Skeletal muscle satellite cell (primary cell): ENCODE measurements at regions not wholly inside any gene's neighbourhood (a gene's known extent, or its start where the extent isn't known, plus 50 kb on each side); places are given as distances from the start of the nearest gene placed in this dataset.

Experiments used
- H3K27me3 ChIP-seq: 2 replicates; pipeline ENCODE4 v1.7.0; 2013; ENCODE audit warnings: low read length; ENCODE audit not compliant: control insufficient read depth, insufficient read depth
- H3K36me3 ChIP-seq: 2 replicates; pipeline ENCODE4 v1.7.0; 2013; ENCODE audit warnings: mild to moderate bottlenecking, control low read depth, low read length; ENCODE audit not compliant: insufficient read depth
- H3K4me1 ChIP-seq: 2 replicates; pipeline ENCODE4 v1.7.0; 2013; ENCODE audit warnings: low read length; ENCODE audit not compliant: control insufficient read depth, insufficient read depth
- H3K4me2 ChIP-seq: 2 replicates; pipeline ENCODE4 v1.7.0; 2013; ENCODE audit warnings: mild to moderate bottlenecking, low read length
- H3K4me3 ChIP-seq: 2 replicates; pipeline ENCODE4 v1.7.0; 2013; ENCODE audit warnings: low read length
- H3K9ac ChIP-seq: 2 replicates; pipeline ENCODE4 v1.7.0; 2013; ENCODE audit warnings: mild to moderate bottlenecking, low read depth, low read length, moderate library complexity
- H3K9me3 ChIP-seq: replicated peaks from 2 replicates; pipeline ENCODE4 v1.7.0; 2013; ENCODE audit warnings: mild to moderate bottlenecking, control low read depth, low read length

GRCh38 chr2:133777574-133777960 lies 209.3 kb upstream of the NCKAP5 start:
- H3K36me3 ChIP-seq: no peaks in the 10 kb centered on the region

GRCh38 chr2:133780099-133780996 lies 212.1 kb upstream of the NCKAP5 start:
- H3K36me3 ChIP-seq: no peaks in the 10 kb centered on the region
- H3K9me3 ChIP-seq: no peaks in the 10 kb centered on the region
- no peak overlapping the region for H3K9ac ChIP-seq
- H3K4me2 ChIP-seq: no peak overlapping the region
- no peak overlapping the region for H3K4me3 ChIP-seq
- H3K27me3 ChIP-seq: no peaks in the 10 kb centered on the region
- no peaks in the 10 kb centered on the region for H3K4me1 ChIP-seq

More at GRCh38 chr2:133777574-133777960, 209.3 kb upstream of the NCKAP5 start:
- Histone ChIP-seq H3K4me3 (no peak overlapping the region), H3K4me2 (no peak overlapping the region), H3K4me1 (no peaks in the 10 kb centered on the region), H3K9ac (no peak overlapping the region), H3K27me3 (no peaks in the 10 kb centered on the region), H3K9me3 (no peaks in the 10 kb centered on the region)

GRCh38 chr2:133780997-133781513 lies 212.8 kb upstream of the NCKAP5 start:
- Histone ChIP-seq H3K27me3 (no peaks in the 10 kb centered on the region), H3K4me2 (no peak overlapping the region), H3K4me3 (no peak overlapping the region), H3K9me3 (no peaks in the 10 kb centered on the region), H3K4me1 (no peaks in the 10 kb centered on the region), H3K36me3 (no peaks in the 10 kb centered on the region), H3K9ac (no peak overlapping the region)

DNA sequence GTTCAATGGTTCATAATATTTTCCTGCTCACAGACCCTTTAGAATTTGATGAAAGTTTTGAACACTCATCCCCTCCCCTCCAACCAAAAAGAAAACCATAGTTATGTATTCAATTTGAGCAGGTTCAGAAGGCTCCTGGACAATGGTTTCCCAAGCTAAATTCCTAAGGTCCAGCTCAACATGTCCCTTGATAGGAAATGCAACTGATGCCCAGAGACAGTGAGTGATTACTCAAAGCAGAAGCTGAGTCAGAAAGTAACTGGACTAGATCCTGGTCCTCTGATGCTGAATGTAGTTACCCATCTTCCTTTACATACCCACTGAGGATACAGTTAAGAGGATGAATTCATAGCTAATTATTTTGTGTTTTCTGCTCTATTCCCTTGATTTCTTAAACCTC lies 218.9 kb upstream of the NCKAP5 start:
- no peak overlapping the region for H3K4me2 ChIP-seq
- peaks cover 35% of the 10 kb centered on the region for H3K4me1 ChIP-seq
- no peaks in the 10 kb centered on the region for H3K9me3 ChIP-seq
- H3K27me3 ChIP-seq: no peaks in the 10 kb centered on the region
- H3K36me3 ChIP-seq: no peaks in the 10 kb centered on the region
- H3K4me3 ChIP-seq: no peak overlapping the region
- H3K9ac ChIP-seq: no peak overlapping the region

DNA sequence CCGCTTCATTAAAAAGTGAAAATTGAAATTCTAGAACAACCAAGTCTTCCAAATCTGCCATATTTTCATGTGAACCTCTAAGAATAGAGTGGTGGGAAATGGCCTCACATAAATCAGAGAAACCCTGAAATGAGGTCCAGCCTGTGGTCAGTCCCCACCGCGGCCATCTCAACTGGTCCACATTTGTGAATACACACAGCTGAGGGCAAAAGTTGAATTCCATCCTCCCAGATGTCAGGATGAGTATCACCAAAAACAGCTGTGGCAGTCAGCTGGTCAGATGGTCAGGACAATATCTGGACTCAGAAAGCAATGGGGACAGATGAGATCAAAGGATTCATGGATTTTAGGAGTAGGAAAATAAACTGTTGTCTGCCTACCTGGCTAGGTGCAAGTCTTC lies 219.4 kb upstream of the NCKAP5 start:
- Histone ChIP-seq H3K9me3 (no peaks in the 10 kb centered on the region), H3K4me2 (no peak overlapping the region), H3K9ac (no peak overlapping the region), H3K36me3 (no peaks in the 10 kb centered on the region), H3K4me3 (no peak overlapping the region), H3K27me3 (no peaks in the 10 kb centered on the region), H3K4me1 (peaks cover 35% of the 10 kb centered on the region)

- H3K4me3 ChIP-seq: no peak overlapping the region
- H3K4me1 ChIP-seq: peaks cover 35% of the 10 kb centered on the region
- no peaks in the 10 kb centered on the region for H3K27me3 ChIP-seq
- no peaks in the 10 kb centered on the region for H3K9me3 ChIP-seq
- peak overlapping the region; percentile 6 for H3K9ac ChIP-seq
- no peaks in the 10 kb centered on the region for H3K36me3 ChIP-seq
- H3K4me2 ChIP-seq: no peak overlapping the region
These were observed 220.1 kb upstream of the NCKAP5 start for GRCh38 chr2:133788386-133788785.

DNA sequence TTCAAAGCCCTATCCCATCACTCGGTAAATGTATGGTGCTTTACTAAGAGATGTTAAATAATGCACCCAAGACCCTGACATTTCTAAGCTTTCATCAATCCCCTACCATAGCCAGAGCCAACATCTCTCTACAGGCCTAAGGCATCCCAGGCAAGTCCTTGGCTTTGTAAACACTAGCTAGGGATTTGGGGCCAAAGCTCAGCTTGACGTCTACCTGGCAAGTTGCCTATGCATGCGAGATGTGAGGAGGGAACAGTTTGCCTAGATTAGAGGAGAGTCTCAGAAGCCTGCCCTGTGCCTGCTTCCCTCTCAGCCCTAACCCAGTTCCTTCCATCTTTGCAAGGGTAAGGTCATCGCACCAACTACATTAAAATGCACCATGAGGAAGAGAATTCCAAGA lies 221.5 kb upstream of the NCKAP5 start:
- H3K27me3 ChIP-seq: no peaks in the 10 kb centered on the region
- no peak overlapping the region for H3K4me3 ChIP-seq
- no peak overlapping the region for H3K4me2 ChIP-seq
- no peaks in the 10 kb centered on the region for H3K36me3 ChIP-seq
- H3K9ac ChIP-seq: no peak overlapping the region
- H3K4me1 ChIP-seq: peaks cover 35% of the 10 kb centered on the region
- no peaks in the 10 kb centered on the region for H3K9me3 ChIP-seq

GRCh38 chr2:133790711-133791110 lies 222.4 kb upstream of the NCKAP5 start:
- H3K4me3 ChIP-seq: no peak overlapping the region
- H3K4me2 ChIP-seq: peak overlapping the region; percentile 29
- no peaks in the 10 kb centered on the region for H3K36me3 ChIP-seq
- H3K9me3 ChIP-seq: no peaks in the 10 kb centered on the region
- peak overlapping the region; percentile 62 for H3K9ac ChIP-seq
- H3K27me3 ChIP-seq: no peaks in the 10 kb centered on the region
- H3K4me1 ChIP-seq: peaks cover 35% of the 10 kb centered on the region

- H3K4me3 ChIP-seq: no peak overlapping the region
- no peaks in the 10 kb centered on the region for H3K36me3 ChIP-seq
- H3K9me3 ChIP-seq: no peaks in the 10 kb centered on the region
- peak overlapping the region; percentile 29 for H3K4me2 ChIP-seq
- peak overlapping the region; percentile 62 for H3K9ac ChIP-seq
- H3K4me1 ChIP-seq: peaks cover 35% of the 10 kb centered on the region
- no peaks in the 10 kb centered on the region for H3K27me3 ChIP-seq
These were observed 222.9 kb upstream of the NCKAP5 start for GRCh38 chr2:133791191-133791590.

DNA sequence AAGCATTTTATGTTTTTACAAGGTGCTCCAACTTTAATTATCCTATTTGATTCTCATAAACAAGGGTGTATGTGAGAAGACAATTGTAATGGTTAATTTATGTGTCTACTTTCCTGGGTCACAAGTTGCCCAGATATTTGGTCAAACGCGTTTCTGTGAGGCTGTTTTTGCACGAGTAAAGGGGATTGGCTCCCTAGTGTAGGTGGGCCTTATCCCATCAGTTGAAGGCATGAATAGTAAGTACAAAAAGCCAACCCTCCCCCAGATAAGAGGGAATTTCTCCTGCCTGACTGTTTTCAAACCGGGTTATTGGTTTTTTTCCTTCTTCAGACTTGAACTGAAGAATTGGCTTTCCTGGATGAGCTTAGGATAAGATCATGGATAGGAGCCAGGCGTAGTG lies 224.0 kb upstream of the NCKAP5 start:
- Histone ChIP-seq H3K9ac (no peak overlapping the region), H3K4me3 (no peak overlapping the region), H3K9me3 (peaks cover 3% of the 10 kb centered on the region), H3K36me3 (no peaks in the 10 kb centered on the region), H3K4me2 (no peak overlapping the region), H3K27me3 (no peaks in the 10 kb centered on the region), H3K4me1 (peaks cover 32% of the 10 kb centered on the region)

DNA sequence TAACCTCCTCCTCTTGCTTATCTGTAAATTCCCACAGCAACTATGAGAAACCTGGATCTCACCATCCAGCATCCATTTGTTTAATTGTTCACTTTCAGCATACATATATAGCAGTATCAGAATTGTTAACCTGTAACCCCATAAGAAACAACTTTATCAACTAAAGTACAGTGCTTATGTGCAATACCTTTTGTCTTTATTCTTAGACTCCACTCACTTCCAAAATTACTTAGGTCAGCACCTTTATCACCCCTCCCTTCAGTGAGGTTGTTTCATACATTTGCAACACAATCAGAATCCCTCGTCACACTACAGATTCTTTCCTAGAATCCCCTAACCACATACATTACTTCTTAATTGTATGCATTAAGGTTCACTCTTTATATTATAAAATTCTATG lies 225.9 kb upstream of the NCKAP5 start:
- peaks cover 16% of the 10 kb centered on the region for H3K4me1 ChIP-seq
- no peak overlapping the region for H3K4me2 ChIP-seq
- no peak overlapping the region for H3K4me3 ChIP-seq
- H3K27me3 ChIP-seq: no peaks in the 10 kb centered on the region
- no peaks in the 10 kb centered on the region for H3K36me3 ChIP-seq
- H3K9ac ChIP-seq: no peak overlapping the region
- H3K9me3 ChIP-seq: peaks cover 3% of the 10 kb centered on the region

DNA sequence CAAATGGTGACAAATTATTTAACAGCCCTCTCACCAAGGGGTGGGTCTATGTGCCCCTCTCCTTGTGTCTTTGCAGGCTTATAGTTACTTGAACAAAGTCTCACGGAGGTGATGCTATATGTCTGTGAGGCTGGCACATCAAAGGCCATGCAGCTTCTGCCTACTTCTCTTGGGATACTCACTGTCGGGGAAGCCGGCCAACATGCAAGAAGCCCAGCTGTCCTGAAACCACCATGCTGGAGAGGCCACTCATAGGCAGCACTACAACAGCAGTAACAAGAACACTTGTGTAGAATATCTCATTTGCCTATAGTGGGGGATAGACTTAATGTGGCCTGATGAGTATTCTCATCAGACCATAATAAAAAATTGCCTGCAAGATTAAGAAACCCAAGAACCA lies 233.7 kb upstream of the NCKAP5 start:
- Histone ChIP-seq H3K36me3 (no peaks in the 10 kb centered on the region), H3K4me3 (no peak overlapping the region)

More for the DNA sequence above, 233.7 kb upstream of the NCKAP5 start:
- H3K9ac ChIP-seq: no peak overlapping the region
- H3K4me1 ChIP-seq: no peaks in the 10 kb centered on the region
- H3K4me2 ChIP-seq: no peak overlapping the region
- peaks cover under 1% of the 10 kb centered on the region for H3K9me3 ChIP-seq
- H3K27me3 ChIP-seq: no peaks in the 10 kb centered on the region
